ENCODE measurements at regions not wholly inside any gene's neighbourhood (a gene's known extent, or its start where the extent isn't known, plus 50 kb on each side); places are given as distances from the start of the nearest gene placed in this dataset.

DNA sequence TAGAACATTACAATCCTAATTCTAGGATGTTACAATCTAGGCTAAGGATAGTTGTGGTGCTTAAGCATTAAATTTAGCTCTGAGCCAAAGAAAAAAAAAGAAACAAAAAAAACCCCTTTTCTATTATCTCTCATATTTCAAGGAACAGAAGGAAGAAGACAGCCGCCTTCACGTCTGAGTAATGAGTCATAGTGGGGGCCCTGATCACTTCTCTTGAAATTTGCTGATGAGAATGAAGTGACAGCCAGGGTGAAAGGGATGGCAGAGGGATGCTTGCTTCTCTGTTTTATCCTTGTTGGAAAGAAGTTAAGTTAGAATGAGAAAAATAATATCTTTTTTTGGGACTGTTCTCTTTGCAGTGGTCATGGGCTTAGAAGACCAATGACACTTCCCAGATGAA is 82.6 kb upstream of the MPHOSPH6 start (continued):
- TF ChIP-seq, protein P1, sequence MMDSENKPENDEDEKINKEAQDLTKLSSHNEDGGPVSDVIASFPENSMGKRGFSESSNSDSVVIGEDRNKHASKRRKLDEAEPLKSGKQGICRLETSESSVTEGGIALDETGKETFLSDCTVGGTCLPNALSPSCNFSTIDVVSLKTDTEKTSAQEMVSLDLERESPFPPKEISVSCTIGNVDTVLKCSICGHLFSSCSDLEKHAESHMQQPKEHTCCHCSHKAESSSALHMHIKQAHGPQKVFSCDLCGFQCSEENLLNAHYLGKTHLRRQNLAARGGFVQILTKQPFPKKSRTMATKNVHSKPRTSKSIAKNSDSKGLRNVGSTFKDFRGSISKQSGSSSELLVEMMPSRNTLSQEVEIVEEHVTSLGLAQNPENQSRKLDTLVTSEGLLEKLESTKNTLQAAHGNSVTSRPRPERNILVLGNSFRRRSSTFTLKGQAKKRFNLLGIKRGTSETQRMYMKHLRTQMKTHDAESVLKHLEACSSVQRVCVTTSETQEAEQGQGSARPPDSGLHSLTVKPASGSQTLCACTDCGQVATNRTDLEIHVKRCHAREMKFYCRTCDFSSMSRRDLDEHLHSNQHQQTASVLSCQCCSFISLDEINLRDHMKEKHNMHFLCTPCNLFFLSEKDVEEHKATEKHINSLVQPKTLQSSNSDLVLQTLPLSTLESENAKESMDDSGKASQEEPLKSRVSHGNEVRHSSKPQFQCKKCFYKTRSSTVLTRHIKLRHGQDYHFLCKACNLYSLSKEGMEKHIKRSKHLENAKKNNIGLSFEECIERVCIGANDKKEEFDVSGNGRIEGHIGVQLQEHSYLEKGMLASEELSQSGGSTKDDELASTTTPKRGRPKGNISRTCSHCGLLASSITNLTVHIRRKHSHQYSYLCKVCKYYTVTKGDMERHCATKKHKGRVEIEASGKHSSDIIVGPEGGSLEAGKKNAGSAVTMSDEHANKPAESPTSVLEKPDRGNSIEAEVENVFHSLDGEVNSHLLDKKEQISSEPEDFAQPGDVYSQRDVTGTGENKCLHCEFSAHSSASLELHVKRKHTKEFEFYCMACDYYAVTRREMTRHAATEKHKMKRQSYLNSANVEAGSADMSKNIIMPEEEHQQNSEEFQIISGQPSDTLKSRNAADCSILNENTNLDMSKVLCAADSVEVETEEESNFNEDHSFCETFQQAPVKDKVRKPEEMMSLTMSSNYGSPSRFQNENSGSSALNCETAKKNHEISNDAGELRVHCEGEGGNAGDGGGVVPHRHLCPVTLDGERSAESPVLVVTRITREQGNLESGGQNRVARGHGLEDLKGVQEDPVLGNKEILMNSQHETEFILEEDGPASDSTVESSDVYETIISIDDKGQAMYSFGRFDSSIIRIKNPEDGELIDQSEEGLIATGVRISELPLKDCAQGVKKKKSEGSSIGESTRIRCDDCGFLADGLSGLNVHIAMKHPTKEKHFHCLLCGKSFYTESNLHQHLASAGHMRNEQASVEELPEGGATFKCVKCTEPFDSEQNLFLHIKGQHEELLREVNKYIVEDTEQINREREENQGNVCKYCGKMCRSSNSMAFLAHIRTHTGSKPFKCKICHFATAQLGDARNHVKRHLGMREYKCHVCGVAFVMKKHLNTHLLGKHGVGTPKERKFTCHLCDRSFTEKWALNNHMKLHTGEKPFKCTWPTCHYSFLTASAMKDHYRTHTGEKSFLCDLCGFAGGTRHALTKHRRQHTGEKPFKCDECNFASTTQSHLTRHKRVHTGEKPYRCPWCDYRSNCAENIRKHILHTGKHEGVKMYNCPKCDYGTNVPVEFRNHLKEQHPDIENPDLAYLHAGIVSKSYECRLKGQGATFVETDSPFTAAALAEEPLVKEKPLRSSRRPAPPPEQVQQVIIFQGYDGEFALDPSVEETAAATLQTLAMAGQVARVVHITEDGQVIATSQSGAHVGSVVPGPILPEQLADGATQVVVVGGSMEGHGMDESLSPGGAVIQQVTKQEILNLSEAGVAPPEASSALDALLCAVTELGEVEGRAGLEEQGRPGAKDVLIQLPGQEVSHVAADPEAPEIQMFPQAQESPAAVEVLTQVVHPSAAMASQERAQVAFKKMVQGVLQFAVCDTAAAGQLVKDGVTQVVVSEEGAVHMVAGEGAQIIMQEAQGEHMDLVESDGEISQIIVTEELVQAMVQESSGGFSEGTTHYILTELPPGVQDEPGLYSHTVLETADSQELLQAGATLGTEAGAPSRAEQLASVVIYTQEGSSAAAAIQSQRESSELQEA (CRISPR knock-in tag; IDR thresholded peaks at IDR 0.05; ENCODE audit: not compliant biosample characterization): no peak
- TF ChIP-seq, protein P2, sequence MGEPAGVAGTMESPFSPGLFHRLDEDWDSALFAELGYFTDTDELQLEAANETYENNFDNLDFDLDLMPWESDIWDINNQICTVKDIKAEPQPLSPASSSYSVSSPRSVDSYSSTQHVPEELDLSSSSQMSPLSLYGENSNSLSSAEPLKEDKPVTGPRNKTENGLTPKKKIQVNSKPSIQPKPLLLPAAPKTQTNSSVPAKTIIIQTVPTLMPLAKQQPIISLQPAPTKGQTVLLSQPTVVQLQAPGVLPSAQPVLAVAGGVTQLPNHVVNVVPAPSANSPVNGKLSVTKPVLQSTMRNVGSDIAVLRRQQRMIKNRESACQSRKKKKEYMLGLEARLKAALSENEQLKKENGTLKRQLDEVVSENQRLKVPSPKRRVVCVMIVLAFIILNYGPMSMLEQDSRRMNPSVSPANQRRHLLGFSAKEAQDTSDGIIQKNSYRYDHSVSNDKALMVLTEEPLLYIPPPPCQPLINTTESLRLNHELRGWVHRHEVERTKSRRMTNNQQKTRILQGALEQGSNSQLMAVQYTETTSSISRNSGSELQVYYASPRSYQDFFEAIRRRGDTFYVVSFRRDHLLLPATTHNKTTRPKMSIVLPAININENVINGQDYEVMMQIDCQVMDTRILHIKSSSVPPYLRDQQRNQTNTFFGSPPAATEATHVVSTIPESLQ (CRISPR knock-in tag; conservative IDR thresholded peaks at IDR 0.05): no peak
- no peak for TF ChIP-seq ZFP62 (CRISPR knock-in tag; IDR thresholded peaks at IDR 0.05)
- no peak for TF ChIP-seq HNRNPL (IDR thresholded peaks at IDR 0.05; ENCODE audit: low read depth, low read length)
- TF ChIP-seq, protein P3, sequence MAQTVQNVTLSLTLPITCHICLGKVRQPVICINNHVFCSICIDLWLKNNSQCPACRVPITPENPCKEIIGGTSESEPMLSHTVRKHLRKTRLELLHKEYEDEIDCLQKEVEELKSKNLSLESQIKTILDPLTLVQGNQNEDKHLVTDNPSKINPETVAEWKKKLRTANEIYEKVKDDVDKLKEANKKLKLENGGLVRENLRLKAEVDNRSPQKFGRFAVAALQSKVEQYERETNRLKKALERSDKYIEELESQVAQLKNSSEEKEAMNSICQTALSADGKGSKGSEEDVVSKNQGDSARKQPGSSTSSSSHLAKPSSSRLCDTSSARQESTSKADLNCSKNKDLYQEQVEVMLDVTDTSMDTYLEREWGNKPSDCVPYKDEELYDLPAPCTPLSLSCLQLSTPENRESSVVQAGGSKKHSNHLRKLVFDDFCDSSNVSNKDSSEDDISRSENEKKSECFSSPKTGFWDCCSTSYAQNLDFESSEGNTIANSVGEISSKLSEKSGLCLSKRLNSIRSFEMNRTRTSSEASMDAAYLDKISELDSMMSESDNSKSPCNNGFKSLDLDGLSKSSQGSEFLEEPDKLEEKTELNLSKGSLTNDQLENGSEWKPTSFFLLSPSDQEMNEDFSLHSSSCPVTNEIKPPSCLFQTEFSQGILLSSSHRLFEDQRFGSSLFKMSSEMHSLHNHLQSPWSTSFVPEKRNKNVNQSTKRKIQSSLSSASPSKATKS (CRISPR knock-in tag; IDR thresholded peaks at IDR 0.05): no peak
- TF ChIP-seq, protein P4, sequence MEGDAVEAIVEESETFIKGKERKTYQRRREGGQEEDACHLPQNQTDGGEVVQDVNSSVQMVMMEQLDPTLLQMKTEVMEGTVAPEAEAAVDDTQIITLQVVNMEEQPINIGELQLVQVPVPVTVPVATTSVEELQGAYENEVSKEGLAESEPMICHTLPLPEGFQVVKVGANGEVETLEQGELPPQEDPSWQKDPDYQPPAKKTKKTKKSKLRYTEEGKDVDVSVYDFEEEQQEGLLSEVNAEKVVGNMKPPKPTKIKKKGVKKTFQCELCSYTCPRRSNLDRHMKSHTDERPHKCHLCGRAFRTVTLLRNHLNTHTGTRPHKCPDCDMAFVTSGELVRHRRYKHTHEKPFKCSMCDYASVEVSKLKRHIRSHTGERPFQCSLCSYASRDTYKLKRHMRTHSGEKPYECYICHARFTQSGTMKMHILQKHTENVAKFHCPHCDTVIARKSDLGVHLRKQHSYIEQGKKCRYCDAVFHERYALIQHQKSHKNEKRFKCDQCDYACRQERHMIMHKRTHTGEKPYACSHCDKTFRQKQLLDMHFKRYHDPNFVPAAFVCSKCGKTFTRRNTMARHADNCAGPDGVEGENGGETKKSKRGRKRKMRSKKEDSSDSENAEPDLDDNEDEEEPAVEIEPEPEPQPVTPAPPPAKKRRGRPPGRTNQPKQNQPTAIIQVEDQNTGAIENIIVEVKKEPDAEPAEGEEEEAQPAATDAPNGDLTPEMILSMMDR (CRISPR knock-in tag; IDR thresholded peaks at IDR 0.05): no peak
